ENCODE measurements at regions not wholly inside any gene's neighbourhood (a gene's known extent, or its start where the extent isn't known, plus 50 kb on each side); places are given as distances from the start of the nearest gene placed in this dataset.
"Not testable (repeated sequence)": the region's sequence is repeated elsewhere in the genome, so short reads cannot be mapped to it uniquely, and the experiment has no call there.

DNA sequence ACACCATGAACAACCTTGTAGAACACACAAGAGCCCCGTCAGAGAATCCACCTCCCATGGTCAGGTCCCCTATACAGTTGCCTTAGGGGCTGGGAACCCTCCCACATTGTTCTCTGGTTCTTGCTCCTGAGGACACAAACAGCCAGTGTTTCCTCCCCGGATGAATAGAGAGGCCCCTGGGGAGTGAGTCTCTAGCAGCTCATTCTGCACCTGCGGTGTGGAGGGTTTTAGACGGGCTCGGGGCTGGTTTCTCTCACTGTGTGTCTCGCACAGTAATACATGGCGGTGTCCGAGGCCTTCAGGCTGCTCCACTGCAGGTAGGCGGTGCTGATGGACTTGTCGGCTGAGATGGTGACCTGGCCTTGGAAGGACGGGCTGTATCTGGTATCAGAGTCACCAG is 1052.1 kb downstream of the TMEM121 start:
- 86 to 87% methylated on average over 11 of the region's 11 CpGs for WGBS, 2 experiments
- H3K36me3 ChIP-seq (ENCODE audit: control insufficient read depth, insufficient read depth, low read length) = no peaks in the 10 kb centered on the region
- H3K27ac ChIP-seq (ENCODE audit: insufficient read depth, low read depth, low read length, poor library complexity, severe bottlenecking) = no peak overlapping the region
- no peaks in the 10 kb centered on the region for H3K4me1 ChIP-seq (ENCODE audit: control insufficient read depth, insufficient read depth, low read length)
- no peaks in the 10 kb centered on the region for H3K27me3 ChIP-seq (ENCODE audit: control insufficient read depth, insufficient read depth, low read length, poor library complexity, severe bottlenecking)
- no peak overlapping the region for H3K4me3 ChIP-seq (ENCODE audit: insufficient read depth, low read depth, low read length)
- H3K9me3 ChIP-seq (ENCODE audit: control insufficient read depth, low read length) = peaks cover 26% of the 10 kb centered on the region

- 73 to 81% methylated on average over 5 to 6 of the region's 6 CpGs for WGBS, 2 experiments
- no peaks in the 10 kb centered on the region for H3K36me3 ChIP-seq (ENCODE audit: control insufficient read depth, insufficient read depth, low read length)
- no peak overlapping the region for H3K4me3 ChIP-seq (ENCODE audit: insufficient read depth, low read depth, low read length)
- H3K27ac ChIP-seq (ENCODE audit: insufficient read depth, low read depth, low read length, poor library complexity, severe bottlenecking) = no peak overlapping the region
- H3K9me3 ChIP-seq (ENCODE audit: control insufficient read depth, low read length) = peaks cover 26% of the 10 kb centered on the region
- H3K27me3 ChIP-seq (ENCODE audit: control insufficient read depth, insufficient read depth, low read length, poor library complexity, severe bottlenecking) = no peaks in the 10 kb centered on the region
- H3K4me1 ChIP-seq (ENCODE audit: control insufficient read depth, insufficient read depth, low read length) = no peaks in the 10 kb centered on the region
Observed at GRCh38 chr14:106579084-106579483, 1052.7 kb downstream of the TMEM121 start.

DNA sequence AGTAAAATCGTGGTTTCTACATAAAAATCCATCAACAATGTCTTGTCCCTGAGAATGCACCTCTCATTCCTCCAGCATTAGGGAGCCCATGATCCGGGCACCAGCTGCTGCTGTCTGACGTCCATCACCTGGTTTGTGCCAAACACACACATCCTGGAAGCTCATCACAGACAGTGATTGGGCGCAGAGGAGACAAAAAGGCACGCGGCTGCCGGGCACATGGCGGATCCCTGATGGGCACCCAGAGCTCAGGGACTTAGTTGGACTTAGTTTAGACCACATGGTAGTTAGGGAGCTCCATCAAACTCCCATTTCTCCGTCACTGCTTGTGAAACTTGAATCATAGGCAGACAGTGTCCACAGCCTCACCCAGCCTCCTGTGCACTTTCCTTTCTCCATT is 1059.3 kb downstream of the TMEM121 start:
- Histone ChIP-seq H3K27me3 (ENCODE audit: control insufficient read depth, insufficient read depth, low read length, poor library complexity, severe bottlenecking) (no peaks in the 10 kb centered on the region), H3K4me3 (ENCODE audit: insufficient read depth, low read depth, low read length) (no peak overlapping the region), H3K9me3 (ENCODE audit: control insufficient read depth, low read length) (peaks cover 26% of the 10 kb centered on the region), H3K4me1 (ENCODE audit: control insufficient read depth, insufficient read depth, low read length) (no peaks in the 10 kb centered on the region), H3K36me3 (ENCODE audit: control insufficient read depth, insufficient read depth, low read length) (no peaks in the 10 kb centered on the region), H3K27ac (ENCODE audit: insufficient read depth, low read depth, low read length, poor library complexity, severe bottlenecking) (no peak overlapping the region)
- 58 to 62% methylated on average over 9 of the region's 9 CpGs for WGBS, 2 experiments

DNA sequence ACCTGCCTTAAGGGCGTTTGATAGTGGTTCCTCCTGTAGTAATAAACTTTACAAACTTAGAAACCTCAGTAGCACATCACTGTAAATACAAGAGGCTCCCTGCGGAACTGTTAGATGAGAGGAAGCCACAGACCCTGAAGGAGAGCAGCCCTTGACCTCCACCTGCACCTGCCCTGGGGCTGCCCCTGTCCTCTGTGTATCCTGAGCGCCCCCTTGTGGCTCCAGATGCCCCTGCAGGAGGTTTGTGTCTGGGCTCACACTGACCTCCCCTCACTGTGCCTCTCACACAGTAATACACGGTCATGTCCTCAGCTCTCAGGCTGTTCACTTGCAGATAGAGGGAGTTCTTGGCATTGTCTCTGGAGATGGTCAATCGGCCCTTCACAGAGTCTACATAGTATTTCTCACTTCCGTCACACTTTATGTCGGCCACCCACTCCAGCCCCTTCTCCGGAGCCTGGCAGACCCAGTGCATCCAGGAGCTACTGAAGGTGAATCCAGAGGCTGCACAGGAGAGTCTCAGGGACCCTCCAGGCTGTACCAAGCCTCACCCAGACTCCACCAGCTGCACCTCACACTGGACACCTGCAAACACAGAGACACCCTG is 1059.8 kb downstream of the TMEM121 start:
- H3K36me3 ChIP-seq (ENCODE audit: control insufficient read depth, insufficient read depth, low read length) = no peaks in the 10 kb centered on the region
- H3K27ac ChIP-seq (ENCODE audit: insufficient read depth, low read depth, low read length, poor library complexity, severe bottlenecking) = no peak overlapping the region
- peaks cover 26% of the 10 kb centered on the region for H3K9me3 ChIP-seq (ENCODE audit: control insufficient read depth, low read length)
- no peaks in the 10 kb centered on the region for H3K27me3 ChIP-seq (ENCODE audit: control insufficient read depth, insufficient read depth, low read length, poor library complexity, severe bottlenecking)
- no peaks in the 10 kb centered on the region for H3K4me1 ChIP-seq (ENCODE audit: control insufficient read depth, insufficient read depth, low read length)
- WGBS, 2 experiments = 72 to 73% methylated on average over 8 of the region's 8 CpGs
- H3K4me3 ChIP-seq (ENCODE audit: insufficient read depth, low read depth, low read length) = no peak overlapping the region

- H3K36me3 ChIP-seq (ENCODE audit: control insufficient read depth, insufficient read depth, low read length); H3K27me3 ChIP-seq (ENCODE audit: control insufficient read depth, insufficient read depth, low read length, poor library complexity, severe bottlenecking); H3K27ac ChIP-seq (ENCODE audit: insufficient read depth, low read depth, low read length, poor library complexity, severe bottlenecking); H3K4me3 ChIP-seq (ENCODE audit: insufficient read depth, low read depth, low read length); H3K4me1 ChIP-seq (ENCODE audit: control insufficient read depth, insufficient read depth, low read length): not testable (repeated sequence)
- WGBS, 2 experiments = 85 to 88% methylated on average over 7 of the region's 7 CpGs
- H3K9me3 ChIP-seq (ENCODE audit: control insufficient read depth, low read length) = peaks cover 13% of the 10 kb centered on the region
Observed at GRCh38 chr14:106591539-106591938, 1065.2 kb downstream of the TMEM121 start.

GRCh38 chr14:106592115-106592852 is 1065.9 kb downstream of the TMEM121 start:
- not testable (repeated sequence) for H3K4me3 ChIP-seq (ENCODE audit: insufficient read depth, low read depth, low read length); H3K27ac ChIP-seq (ENCODE audit: insufficient read depth, low read depth, low read length, poor library complexity, severe bottlenecking)
- 81 to 83% methylated on average over 22 to 24 of the region's 24 CpGs for WGBS, 2 experiments

DNA sequence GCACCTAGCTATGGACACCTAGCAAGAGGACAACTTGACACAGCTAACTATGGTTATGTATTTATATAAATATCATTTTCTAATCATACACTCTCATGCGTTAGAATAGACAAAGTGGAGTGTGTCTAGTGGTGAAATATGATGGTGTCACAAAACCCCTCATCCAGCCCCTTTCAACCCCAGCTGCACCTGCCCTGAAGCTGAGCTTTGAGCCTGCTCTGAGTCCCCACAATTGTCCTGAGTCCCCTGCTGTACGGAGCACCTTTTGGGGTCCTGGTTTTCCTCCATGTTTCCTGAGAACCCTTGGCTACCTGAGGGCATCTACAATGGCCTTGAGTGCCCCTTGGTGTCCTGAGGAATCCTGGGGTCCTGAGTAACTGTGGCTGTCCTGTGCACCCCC is 1072.8 kb downstream of the TMEM121 start:
- Histone ChIP-seq H3K27ac (ENCODE audit: insufficient read depth, low read depth, low read length, poor library complexity, severe bottlenecking) (no peak overlapping the region), H3K4me3 (ENCODE audit: insufficient read depth, low read depth, low read length) (no peak overlapping the region), H3K4me1 (ENCODE audit: control insufficient read depth, insufficient read depth, low read length) (no peaks in the 10 kb centered on the region), H3K9me3 (ENCODE audit: control insufficient read depth, low read length) (peaks cover 5% of the 10 kb centered on the region), H3K36me3 (ENCODE audit: control insufficient read depth, insufficient read depth, low read length) (no peaks in the 10 kb centered on the region), H3K27me3 (ENCODE audit: control insufficient read depth, insufficient read depth, low read length, poor library complexity, severe bottlenecking) (no peaks in the 10 kb centered on the region)
- WGBS, 2 experiments = 59 to 84% methylated on average over 1 to 2 of the region's 2 CpGs

More at GRCh38 chr14:106592115-106592852, 1065.9 kb downstream of the TMEM121 start:
- H3K27me3 ChIP-seq (ENCODE audit: control insufficient read depth, insufficient read depth, low read length, poor library complexity, severe bottlenecking); H3K36me3 ChIP-seq (ENCODE audit: control insufficient read depth, insufficient read depth, low read length); H3K4me1 ChIP-seq (ENCODE audit: control insufficient read depth, insufficient read depth, low read length): not testable (repeated sequence)
- peaks cover 12% of the 10 kb centered on the region for H3K9me3 ChIP-seq (ENCODE audit: control insufficient read depth, low read length)

DNA sequence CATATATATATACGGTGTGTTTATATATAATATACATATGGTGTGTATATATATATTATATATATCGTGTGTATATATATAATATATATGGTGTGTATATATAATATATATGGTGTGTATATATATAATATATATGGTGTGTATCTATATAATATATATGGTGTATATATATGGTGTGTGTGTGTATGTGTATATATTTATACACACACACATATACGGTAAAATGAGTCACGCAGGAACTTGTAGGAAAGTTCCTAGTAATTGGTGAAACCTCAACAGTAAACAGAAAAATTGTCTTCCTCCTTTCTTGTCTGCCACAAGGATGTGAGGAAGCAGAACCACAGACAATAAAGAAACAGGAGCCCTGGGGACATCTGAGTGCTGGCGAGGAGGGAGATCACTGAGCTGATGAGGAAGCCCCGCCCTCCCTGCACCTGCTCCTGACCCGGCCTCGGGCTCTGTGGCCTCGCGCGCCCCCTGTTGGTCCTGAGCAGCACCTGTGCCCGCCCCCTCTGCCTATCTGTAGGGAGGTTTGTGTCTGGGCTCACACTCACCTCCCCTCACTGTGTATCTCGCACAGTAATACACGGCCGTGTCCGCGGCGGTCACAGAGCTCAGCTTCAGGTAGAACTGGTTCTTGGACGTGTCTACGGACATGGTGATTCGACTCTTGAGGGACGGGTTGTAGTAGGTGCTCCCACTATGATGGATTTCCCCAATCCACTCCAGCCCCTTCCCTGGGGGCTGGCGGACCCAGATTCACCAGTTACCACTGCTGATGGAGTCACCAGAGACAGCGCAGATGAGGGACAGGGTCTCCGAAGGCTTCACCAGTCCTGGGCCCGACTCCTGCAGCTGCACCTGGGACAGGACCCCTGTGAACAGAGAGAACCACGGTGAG is 1079.4 kb downstream of the TMEM121 start:
- H3K27me3 ChIP-seq (ENCODE audit: control insufficient read depth, insufficient read depth, low read length, poor library complexity, severe bottlenecking) = no peaks in the 10 kb centered on the region
- 80 to 83% methylated on average over 25 of the region's 27 CpGs for WGBS, 2 experiments
- no peaks in the 10 kb centered on the region for H3K36me3 ChIP-seq (ENCODE audit: control insufficient read depth, insufficient read depth, low read length)

GRCh38 chr14:106606936-106607335 is 1080.6 kb downstream of the TMEM121 start:
- Histone ChIP-seq H3K4me1 (ENCODE audit: control insufficient read depth, insufficient read depth, low read length) (no peaks in the 10 kb centered on the region), H3K9me3 (ENCODE audit: control insufficient read depth, low read length) (no peaks in the 10 kb centered on the region), H3K27me3 (ENCODE audit: control insufficient read depth, insufficient read depth, low read length, poor library complexity, severe bottlenecking) (no peaks in the 10 kb centered on the region), H3K4me3 (ENCODE audit: insufficient read depth, low read depth, low read length) (no peak overlapping the region), H3K36me3 (ENCODE audit: control insufficient read depth, insufficient read depth, low read length) (no peaks in the 10 kb centered on the region), H3K27ac (ENCODE audit: insufficient read depth, low read depth, low read length, poor library complexity, severe bottlenecking) (no peak overlapping the region)
- WGBS, 2 experiments = 51 to 58% methylated on average over 2 of the region's 2 CpGs

More for the DNA sequence above, 1079.4 kb downstream of the TMEM121 start:
- Histone ChIP-seq H3K4me3 (ENCODE audit: insufficient read depth, low read depth, low read length) (no peak overlapping the region), H3K4me1 (ENCODE audit: control insufficient read depth, insufficient read depth, low read length) (no peaks in the 10 kb centered on the region), H3K27ac (ENCODE audit: insufficient read depth, low read depth, low read length, poor library complexity, severe bottlenecking) (no peak overlapping the region), H3K9me3 (ENCODE audit: control insufficient read depth, low read length) (no peaks in the 10 kb centered on the region)

DNA sequence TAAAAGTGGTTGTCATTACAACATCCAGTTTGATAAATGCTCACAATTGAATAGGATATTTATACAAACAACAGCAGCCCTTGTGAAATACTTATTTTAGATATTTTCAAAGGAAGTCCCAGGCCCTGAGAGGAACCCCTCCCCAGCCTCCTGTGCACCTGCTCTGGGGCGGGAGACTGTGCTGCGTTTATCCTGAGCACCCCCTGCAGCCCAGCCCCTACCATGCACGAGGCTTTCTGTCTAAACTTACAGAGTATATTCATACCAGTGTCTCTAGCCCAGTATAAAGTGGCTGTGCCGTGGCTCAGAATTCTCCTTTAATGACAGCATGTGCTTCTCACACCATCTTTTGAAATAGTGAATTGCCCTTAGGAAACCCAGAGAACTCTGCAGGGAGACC is 1084.3 kb downstream of the TMEM121 start:
- 62 to 73% methylated on average over 4 of the region's 4 CpGs for WGBS, 2 experiments
- Histone ChIP-seq H3K9me3 (ENCODE audit: control insufficient read depth, low read length) (peaks cover 7% of the 10 kb centered on the region), H3K4me1 (ENCODE audit: control insufficient read depth, insufficient read depth, low read length) (no peaks in the 10 kb centered on the region), H3K4me3 (ENCODE audit: insufficient read depth, low read depth, low read length) (no peak overlapping the region), H3K27ac (ENCODE audit: insufficient read depth, low read depth, low read length, poor library complexity, severe bottlenecking) (no peak overlapping the region), H3K36me3 (ENCODE audit: control insufficient read depth, insufficient read depth, low read length) (no peaks in the 10 kb centered on the region), H3K27me3 (ENCODE audit: control insufficient read depth, insufficient read depth, low read length, poor library complexity, severe bottlenecking) (no peaks in the 10 kb centered on the region)

Data from ectodermal cell (in vitro differentiated cells).